GM21381 (cell line): ENCODE measurements at regions not wholly inside any gene's neighbourhood (a gene's known extent, or its start where the extent isn't known, plus 50 kb on each side); places are given as distances from the start of the nearest gene placed in this dataset.

Experiments
- ATAC-seq: cut with Tn5 transposase; IDR thresholded peaks from one replicate; pipeline ENCODE4 v1.9.1; 2021; ENCODE audit warnings: mild to moderate bottlenecking, moderate library complexity; ENCODE audit not compliant: unreplicated experiment

DNA sequence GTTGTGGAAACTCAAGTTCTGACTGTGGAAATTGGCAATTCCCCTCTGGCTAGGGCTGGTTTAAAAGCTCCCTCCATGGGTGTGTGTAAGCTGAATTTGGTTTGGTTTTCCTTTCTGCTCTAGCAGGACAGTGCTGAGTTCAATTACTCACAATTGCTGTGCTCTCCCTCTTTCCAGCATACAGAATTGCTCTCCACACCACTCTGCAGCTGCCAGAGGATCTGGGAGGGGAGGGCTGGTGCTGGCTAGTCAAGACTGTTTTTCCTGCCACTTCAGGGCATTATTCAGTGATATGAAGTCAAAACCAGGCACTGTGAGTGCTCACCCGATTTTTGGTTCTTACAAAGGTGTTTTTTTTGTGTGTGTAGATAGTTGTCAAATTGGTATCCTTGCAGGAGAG, 336.9 kb upstream of the SLC24A2 start:
- no peak for ATAC-seq

DNA sequence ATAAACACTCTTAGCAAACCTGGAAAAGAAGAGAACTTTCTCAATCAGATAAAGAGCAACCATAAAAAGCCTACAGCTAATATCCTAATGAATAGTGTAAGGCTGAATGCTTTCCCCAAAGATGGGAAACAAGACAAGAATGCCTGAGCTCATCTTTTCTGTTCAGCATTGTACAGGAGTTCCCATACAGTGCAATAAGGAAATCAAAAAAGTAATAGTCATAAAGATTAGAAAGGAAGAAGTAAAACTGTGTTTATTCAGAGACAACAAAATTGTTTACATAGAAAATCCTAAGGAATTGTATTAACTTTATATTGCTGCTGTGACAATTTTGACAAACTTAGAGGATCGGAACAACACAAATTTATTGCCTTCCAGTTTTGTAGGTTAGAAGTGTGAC, 330.7 kb upstream of the SLC24A2 start:
- no peak for ATAC-seq

DNA sequence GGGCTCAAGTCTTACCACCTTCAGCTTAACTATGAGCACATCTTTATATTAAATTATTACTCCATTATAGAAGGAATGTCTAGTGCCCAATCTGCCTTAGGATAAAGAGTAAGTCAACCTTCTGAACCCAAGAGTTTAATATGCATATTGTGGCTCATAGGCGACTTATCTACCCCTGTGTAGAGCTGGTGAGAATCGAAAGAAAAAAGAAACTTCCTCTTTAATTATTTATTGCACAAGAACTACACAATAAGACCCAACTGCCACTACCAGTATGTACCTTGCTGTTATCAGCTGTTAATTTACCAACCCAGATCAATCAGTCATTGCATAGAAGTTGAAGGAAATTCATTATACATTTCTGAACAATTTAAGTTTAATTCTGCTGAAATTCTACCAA, 329.1 kb upstream of the SLC24A2 start:
- ATAC-seq = no peak

DNA sequence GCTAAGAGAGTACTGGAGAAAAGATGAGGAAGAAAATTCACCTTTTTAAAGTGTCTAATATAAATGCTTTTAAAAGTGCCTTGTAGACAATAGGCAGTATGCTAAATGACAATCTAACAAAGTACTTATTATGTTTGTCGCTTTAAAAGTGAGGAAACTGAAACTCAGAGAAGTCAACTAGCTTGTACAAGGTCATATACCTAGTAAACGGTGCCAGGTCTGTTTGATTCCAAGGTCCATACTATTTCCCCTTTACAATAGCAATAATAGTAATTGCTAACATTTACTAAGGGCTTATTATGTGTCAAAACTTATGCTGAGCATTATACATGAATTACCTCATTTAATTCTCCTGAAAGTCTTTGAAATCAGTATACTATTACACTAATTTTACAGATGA, 328.6 kb upstream of the SLC24A2 start:
- no peak for ATAC-seq

DNA sequence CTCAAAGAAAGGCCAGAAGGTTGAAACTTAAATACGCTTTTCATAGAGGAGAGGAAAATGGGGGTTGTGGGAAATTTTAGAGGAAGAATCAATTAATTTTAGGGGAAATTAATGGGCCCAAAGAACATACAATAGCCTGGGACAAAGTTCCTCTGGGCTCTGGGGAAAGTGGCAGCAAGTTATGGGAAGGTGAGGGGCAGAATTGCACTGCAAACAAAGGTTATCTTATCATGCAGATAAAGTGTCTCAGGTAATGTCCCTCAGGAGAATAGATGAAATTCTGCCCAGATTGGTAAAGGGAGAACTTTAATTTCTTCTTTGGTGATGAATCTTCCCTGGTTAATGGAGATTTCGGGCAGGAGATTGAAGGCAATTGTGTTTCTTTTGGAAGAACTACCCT, 326.1 kb upstream of the SLC24A2 start:
- ATAC-seq = no peak

DNA sequence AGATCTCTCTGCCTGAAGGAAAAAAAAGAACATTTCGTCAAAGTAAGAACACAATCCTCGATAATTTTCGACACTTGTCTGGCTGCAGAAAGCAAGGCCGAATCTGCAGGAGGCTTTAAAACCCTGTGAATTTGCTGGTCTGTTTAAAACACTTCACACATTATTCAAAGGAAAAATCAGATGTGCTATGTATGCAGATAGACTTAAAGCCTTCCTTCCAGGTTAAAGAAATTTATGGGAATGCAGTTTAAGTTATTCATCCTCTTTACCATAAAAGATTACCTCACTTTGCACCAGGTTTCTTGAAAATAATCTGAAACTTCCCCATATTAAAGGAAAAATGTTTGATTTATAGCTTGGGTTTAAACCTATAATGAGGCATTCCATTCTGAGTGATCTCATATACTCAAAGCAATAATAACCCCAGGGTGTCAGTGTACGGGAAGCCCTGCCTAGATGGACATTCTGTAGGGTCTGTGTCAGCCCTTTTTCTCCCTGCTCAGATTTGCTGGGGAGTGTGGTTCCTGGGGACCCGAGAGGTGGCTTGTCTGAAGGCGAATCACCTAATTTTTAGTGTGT, 323.5 kb upstream of the SLC24A2 start:
- no peak for ATAC-seq

DNA sequence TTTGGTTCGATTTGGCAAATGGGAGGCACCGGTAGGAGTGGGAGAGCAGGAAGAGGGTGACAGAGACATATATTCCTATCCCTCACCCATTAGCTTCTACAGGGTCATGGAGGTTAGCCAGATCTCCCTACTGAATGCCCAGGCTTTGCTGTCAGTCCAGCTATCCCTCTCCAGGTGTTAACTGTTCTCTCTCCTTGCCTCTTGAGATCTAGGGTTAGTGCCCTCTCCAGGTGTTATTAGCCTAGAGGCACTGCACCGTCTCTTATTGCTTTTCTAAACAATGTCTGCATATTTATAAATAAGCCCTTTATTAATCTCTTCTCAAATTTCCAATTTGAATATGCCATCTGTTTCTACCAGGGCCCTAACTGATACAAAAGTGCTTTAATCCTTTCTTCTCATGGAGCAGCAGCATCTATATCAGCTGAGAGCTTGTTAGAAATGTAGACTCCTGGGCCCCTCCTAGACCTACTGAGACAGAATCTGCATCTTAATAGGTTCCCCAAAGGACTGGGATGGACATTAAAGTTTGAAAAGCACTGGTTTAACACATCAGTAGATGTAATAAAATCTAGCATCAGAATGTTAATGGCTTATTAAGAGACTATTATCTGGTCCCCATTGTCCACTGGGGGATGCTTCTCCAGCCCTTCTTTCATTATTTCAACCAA, 322.5 kb upstream of the SLC24A2 start:
- ATAC-seq = no peak

DNA sequence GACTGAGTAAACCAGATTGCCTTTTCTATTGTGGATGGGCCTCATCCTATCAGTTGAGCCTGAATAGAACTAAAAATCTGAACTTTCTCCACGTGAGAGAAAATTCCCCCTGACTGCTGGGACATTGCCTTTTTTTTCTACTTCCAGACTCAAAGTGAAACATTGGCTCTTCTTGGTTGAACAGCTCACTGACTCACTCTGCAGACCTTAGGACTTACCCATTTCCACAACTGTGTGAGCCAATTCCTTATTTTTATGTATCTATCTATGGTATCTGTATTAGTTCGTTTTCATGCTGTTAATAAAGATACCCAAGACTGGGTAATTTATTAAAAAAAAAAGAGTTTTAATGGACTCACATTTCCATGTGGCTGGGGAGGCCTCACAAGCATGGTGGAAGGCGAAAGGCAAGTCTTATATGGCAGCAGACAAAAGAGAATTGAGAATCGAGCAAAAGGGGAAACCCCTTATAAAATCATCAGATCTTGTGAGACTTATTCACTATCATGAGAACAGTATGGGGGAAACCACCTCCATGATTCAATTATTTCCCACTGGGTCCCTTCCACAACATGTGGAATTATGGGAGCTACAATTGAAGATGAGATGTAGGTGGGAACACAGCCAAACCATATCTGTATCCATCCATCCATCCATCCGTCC, 306.7 kb upstream of the SLC24A2 start:
- no peak for ATAC-seq

DNA sequence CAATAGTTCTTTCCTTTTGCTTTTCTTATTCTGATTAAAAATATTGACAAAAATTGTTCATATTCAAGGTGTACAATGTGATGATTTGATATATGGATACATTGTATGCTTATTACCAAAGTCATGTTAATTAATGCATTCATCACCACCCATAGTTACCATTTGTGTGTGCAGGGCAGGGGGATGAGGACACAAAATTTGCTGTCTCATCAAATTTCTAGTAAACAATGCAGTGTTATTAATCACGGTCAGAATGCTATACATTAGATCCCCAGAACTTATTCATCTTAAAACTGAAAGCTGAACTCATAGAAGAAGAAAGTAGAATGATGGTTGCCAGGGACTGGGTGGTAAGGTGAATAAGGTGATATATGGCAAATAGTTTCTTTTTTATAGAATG, 303.7 kb upstream of the SLC24A2 start:
- ATAC-seq = no peak

DNA sequence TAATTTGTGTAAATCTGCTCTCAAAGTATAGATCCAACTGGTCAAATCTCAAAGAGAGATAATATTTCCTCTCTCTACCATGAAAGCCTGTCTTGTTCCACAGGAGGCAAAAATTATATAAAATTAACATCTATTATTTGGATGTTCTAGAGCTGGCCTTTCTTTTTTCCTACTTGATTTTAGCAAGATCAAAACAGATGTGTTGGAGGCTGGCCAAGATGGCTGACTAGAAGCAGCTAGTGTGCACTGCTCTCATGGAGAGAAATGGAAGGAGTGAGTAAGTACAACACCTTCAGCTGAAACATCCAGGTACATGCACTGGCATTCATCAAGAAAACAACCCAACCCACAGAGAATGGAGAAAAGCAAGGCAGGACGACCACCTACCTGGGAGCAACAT, 298.6 kb upstream of the SLC24A2 start:
- no peak for ATAC-seq

DNA sequence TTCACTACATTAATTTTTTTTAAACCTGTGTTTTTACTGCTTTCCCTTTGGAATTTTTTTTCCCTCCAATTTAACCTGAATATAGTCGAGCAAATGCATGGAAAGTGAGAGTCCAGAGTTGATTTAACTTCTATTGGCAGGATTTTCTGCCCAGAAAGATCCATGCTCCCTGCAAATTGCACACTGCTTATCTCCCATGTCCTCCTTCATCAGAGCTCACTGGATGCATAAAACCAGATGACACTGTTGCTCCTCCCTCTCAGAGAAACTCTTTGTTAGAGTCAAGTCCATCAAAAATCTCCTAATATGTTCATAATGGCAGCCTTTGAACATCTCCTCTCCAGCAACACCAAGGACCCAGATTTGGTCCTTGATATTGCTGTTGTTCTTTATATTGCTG, 297.0 kb upstream of the SLC24A2 start:
- ATAC-seq = no peak

DNA sequence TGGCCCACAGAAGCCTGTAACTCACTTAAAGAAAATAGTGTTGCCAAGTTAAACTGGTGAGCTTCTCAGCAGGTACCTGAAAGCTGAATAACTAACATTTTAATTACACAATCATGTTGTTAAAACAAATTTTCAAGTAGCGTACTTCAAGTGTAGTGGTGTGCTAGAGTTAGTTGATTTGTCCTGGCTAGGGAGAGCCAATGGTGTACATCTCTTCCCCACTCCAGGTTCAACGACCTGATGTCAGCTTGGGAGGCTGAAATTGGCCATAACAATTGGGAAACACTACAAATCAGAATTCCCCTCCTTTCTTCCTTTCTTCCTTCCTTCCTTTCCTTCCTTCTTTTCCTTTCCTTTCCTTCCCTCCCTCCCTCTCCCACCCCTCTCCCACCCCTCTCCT, 295.3 kb upstream of the SLC24A2 start:
- no peak for ATAC-seq

DNA sequence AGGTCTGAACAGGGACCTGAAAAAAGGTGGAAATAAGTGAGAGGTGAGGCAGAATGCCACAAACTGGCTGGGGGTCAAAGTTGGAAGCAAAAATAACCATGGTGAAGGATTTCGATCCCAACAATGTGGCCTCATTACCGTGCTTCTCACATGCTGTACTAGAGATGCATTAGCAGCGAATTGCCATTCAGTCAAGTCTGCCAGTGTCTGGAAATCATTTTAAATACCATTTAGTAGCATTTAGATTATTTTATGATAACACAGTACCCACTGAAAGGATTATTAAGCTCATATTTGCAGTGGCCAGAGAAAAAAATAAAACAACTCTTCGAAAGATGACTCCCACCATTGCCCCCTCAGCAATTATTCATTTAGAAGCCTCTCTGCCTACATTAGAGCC, 294.6 kb upstream of the SLC24A2 start:
- ATAC-seq = no peak

DNA sequence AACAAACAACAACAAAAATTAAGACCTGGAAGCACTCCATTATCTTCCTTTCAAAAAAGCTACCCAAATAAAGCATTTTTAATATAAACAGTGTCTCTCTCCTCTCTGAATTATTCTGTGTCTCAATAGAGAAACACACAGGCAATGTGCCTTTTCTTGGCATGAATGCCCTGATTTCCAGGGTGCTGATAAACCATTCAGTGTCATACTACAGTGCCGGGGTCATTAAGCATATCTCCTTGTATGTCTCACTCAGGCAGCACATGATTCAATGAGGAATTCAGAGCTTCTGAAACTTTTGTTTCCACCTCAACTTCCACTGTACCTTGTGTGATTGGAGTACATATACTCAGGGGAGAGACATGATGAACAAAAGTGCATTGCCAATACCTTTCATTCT, 294.0 kb upstream of the SLC24A2 start:
- no peak for ATAC-seq

DNA sequence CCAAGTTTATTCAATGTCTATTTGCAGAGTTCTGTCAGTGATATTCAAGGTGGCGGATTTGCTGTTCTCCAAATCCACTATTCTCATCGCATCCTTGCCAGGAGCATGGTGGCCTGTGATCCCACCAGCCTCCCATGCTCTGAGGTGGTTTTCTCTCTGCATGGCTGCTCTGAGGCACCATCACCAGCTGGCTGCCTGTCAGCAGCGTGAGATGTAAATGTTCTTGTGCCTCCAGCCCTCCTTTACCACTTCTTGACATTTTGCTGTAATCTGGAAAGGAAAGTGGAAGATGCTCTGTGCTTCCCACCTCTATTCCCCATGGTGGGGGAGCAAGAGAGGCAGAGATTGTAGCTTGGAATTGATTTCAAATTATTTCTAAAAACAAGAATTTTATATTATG, 293.6 kb upstream of the SLC24A2 start:
- ATAC-seq = no peak

DNA sequence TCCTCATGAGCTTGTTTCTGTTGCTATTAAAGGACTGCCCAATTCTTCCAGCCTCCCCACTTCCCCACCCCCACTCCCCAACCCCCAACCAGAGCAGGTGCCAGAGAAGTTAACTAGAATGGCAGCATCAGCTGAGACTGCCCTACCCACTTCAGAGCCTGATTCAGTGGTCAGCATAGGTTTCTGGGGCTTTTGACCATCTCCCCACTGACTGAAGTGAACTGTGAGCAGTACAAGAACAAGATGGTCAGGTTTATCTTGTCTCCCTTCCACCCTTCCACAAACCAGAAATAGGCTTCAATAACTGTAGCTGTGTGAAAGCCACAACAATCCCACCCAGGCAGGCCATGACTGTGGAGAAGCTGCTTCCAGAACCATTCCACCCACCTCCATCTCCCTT, 289.4 kb upstream of the SLC24A2 start:
- no peak for ATAC-seq

DNA sequence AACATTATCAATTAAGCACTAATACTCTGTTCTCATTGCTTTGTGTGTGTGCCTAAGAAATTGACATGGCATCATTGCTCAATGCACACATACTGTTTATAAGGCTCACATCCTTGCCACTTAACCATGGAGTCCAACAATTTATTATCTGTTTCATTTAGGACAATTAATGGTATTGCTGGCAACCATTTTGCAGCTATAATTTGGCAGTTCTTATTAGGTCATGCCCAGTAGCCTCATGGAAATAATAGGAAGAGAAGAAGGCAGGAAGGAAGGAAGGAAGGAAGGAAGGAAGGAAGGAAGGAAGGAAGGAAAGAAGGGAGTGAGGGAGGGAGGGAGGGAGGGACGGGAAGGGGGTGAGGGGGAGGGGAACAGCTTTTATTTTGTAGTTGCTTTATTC, 285.5 kb upstream of the SLC24A2 start:
- ATAC-seq = no peak

DNA sequence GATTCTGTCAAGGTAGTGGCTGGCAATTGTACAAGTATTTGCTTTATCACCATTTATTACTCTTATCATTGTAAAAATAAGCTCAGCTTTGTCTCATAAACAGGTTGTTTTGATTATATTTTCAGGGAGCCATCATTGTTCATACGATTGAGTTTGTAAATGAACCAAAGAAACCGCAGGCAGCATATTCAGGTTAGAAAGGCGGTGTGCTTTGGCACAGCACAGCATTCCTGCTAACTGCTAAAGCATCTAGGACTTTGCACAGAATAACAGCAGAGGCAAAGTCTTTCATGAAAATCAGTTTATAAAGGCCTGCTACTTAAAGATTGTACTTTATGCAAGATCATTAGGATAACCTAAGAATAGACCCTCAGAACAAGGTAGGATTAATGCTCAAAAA, 281.5 kb upstream of the SLC24A2 start:
- ATAC-seq = no peak

DNA sequence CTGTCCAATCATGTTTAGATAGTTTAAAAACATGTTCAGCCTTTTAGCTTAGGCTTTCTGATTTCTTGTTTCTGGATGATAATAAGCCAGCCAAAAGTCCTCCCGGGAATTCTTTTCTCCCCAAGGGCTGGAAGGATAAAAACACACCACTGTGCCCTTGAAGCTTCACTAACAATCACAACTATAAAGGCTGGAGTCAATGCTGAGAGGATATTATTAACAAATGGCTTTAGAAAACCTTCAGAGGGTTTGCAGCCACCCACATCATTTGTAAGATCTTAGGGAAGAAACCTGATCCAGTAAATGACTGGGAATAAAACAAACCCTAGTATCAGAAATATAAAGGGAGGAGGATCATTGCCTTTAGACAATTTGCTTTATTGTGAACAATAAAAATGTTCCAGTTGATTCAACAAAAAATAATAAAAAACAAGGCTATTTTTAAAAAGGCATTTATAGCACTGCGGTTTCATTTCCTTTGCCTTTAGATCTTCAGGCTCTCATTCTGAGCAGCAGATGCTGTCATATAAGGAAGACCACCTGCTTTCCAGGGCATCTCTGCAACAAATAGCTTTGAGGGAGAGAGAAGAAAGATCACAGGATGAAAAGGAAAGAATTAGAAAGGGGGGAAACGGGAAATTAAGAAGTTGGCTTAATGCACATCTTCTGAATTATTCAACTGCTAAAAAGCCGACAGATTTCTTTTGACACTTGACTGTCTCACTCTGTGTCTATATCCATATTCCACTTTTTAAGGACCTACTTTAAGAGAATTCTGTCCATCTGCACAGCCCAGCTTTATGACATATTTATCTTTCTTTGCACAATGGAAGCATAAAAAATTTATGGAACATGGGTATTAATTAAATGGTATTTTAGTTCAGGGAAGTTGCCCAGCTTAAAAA, 277.2 kb upstream of the SLC24A2 start:
- ATAC-seq = no peak

DNA sequence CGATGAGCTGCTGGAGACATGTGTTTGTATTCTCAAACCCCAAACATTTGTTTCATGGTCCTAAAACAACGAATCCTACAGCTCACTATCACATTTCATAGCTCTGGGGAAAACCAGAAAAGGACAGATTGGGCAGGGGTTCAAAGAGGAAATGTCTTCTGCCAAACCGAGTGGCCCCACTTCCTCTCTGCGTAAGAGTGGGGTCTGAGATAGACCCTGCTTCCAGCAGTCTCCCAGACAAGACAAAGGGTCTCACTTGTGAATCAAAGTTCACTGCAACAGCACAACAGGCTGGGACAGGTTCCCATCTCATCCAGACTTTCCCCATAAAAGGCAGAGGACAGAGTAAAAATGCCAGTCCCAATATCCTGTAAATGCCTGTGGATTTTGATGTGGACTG, 276.2 kb upstream of the SLC24A2 start:
- ATAC-seq = no peak

DNA sequence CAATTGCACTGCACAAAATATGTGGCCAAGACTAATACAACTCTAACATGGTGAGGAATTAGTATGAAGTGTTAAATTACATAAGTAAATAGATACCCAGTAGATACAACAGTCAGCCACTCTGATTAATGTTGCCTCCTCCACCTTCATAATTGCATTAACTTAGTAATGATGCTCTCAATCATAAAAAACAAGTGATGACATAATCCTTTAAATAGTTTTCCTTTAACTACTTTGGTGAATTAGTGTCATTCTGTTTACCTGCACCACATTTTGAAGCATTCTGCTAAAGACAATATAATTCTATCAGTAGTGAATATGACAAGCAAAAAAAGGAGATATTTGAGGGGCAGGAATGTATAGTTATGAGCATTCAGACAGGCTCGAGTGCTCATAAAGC, 265.9 kb upstream of the SLC24A2 start:
- ATAC-seq = no peak

DNA sequence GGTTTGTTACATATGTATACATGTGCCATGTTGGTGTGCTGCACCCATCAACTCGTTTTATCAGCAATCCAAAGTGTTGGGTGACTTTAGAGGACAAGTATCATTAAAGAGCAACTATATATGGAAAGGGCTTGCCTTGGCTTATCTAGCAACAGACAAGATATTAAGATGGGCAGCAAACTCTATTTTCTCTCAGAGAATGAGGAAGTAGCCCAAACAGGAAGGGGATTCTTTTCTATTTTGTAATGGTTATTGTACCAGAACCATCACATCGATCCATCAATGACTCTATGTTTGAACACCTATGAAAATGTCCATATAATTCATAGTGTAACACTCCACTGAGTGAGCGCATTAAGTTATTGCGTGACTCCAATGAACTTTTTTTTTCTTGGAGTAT, 260.1 kb upstream of the SLC24A2 start:
- ATAC-seq = no peak
